Stimulated activated CD4-positive, alpha-beta T cell treated with anti-CD3 and anti-CD28 coated beads, Interleukin-2, amount 100 ng/mL, for 4 hours (primary cell): ENCODE measurements at regions not wholly inside any gene's neighbourhood (a gene's known extent, or its start where the extent isn't known, plus 50 kb on each side); places are given as distances from the start of the nearest gene placed in this dataset.
"Not testable (repeated sequence)": the region's sequence is repeated elsewhere in the genome, so short reads cannot be mapped to it uniquely, and the experiment has no call there.

Experiments used
- DNase-seq: peaks from one replicate; pipeline ENCODE4 v3.0.0-alpha.2; 2020; ENCODE audit warnings: low read depth

GRCh38 chr4:54843946-54844345 is 186.2 kb downstream of the KIT start:
- DNase-seq, result no peak

GRCh38 chr4:54843106-54843505 is 185.3 kb downstream of the KIT start:
- no peak for DNase-seq

- no peak for DNase-seq
Measured at GRCh38 chr4:54842656-54843055, 184.9 kb downstream of the KIT start.

- no peak for DNase-seq
Measured at GRCh38 chr4:54842226-54842625, 184.5 kb downstream of the KIT start.

- no peak for DNase-seq
Measured at GRCh38 chr4:54840992-54841768, 183.4 kb downstream of the KIT start.

GRCh38 chr4:54840430-54840829 is 182.7 kb downstream of the KIT start:
- no peak for DNase-seq

GRCh38 chr4:54838301-54838700 is 180.5 kb downstream of the KIT start:
- no peak for DNase-seq

GRCh38 chr4:54837576-54838140 is 179.9 kb downstream of the KIT start:
- no peak for DNase-seq

- DNase-seq, result not testable (repeated sequence)
Measured at GRCh38 chr4:54828361-54828760, 170.6 kb downstream of the KIT start.

GRCh38 chr4:54823616-54824015 is 165.9 kb downstream of the KIT start:
- DNase-seq, result no peak

- no peak for DNase-seq
Measured at GRCh38 chr4:54819034-54819433, 161.3 kb downstream of the KIT start.

GRCh38 chr4:54818481-54818880 is 160.7 kb downstream of the KIT start:
- no peak for DNase-seq

- no peak for DNase-seq
Measured at GRCh38 chr4:54813674-54814073, 155.9 kb downstream of the KIT start.

- DNase-seq, result no peak
Measured at GRCh38 chr4:54806351-54806750, 148.6 kb downstream of the KIT start.

GRCh38 chr4:54802336-54802735 is 144.6 kb downstream of the KIT start:
- no peak for DNase-seq

GRCh38 chr4:54800831-54801530 is 143.2 kb downstream of the KIT start:
- DNase-seq, result no peak

- DNase-seq, result no peak
Measured at GRCh38 chr4:54794579-54794978, 136.8 kb downstream of the KIT start.

- no peak for DNase-seq
Measured at GRCh38 chr4:54793856-54794422, 136.2 kb downstream of the KIT start.
